DOHH2 (cell line): ENCODE measurements at regions not wholly inside any gene's neighbourhood (a gene's known extent, or its start where the extent isn't known, plus 50 kb on each side); places are given as distances from the start of the nearest gene placed in this dataset.

Source experiments
- EZH2phosphoT487 ChIP-seq: fragments of 200-600 bp; sonication (generic); IDR thresholded peaks from 2 replicates; pipeline ENCODE4 v1.6.1; 2017; ENCODE audit warnings: borderline replicate concordance, mild to moderate bottlenecking, antibody characterized with exemption, low read length, moderate library complexity, mixed read lengths
- TF ChIP-seq, protein P1 (sequence below): fragments of 200-600 bp; sonication (generic); IDR thresholded peaks from one replicate; pipeline ENCODE4 v1.5.1; 2014; ENCODE audit warnings: antibody characterized with exemption, mild to moderate bottlenecking, low read depth, low read length; ENCODE audit not compliant: poor library complexity, severe bottlenecking

- TF ChIP-seq, protein P1, sequence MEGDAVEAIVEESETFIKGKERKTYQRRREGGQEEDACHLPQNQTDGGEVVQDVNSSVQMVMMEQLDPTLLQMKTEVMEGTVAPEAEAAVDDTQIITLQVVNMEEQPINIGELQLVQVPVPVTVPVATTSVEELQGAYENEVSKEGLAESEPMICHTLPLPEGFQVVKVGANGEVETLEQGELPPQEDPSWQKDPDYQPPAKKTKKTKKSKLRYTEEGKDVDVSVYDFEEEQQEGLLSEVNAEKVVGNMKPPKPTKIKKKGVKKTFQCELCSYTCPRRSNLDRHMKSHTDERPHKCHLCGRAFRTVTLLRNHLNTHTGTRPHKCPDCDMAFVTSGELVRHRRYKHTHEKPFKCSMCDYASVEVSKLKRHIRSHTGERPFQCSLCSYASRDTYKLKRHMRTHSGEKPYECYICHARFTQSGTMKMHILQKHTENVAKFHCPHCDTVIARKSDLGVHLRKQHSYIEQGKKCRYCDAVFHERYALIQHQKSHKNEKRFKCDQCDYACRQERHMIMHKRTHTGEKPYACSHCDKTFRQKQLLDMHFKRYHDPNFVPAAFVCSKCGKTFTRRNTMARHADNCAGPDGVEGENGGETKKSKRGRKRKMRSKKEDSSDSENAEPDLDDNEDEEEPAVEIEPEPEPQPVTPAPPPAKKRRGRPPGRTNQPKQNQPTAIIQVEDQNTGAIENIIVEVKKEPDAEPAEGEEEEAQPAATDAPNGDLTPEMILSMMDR: no peak
- TF ChIP-seq EZH2phosphoT487: no peak
Measured at GRCh38 chr2:15747603-15748471, 156.2 kb downstream of the DDX1 start.
